Astrocyte of the cerebellum (primary cell): ENCODE measurements at regions not wholly inside any gene's neighbourhood (a gene's known extent, or its start where the extent isn't known, plus 50 kb on each side); places are given as distances from the start of the nearest gene placed in this dataset.
A peak's percentile ranks its signal among the peaks of the same experiment; 100 is the strongest.

Experiments
- DNase-seq: peaks from one replicate; pipeline ENCODE4 v3.0.0-alpha.2; 2011; ENCODE audit warnings: low read depth
- H3K4me3 ChIP-seq: 2 replicates; pipeline ENCODE4 v1.5.1; 2011; ENCODE audit warnings: mild to moderate bottlenecking, low read depth, low read length, moderate library complexity
- in situ Hi-C: cut with HindIII; loops from 2 replicates; pipeline ENCODE4 v1.10.0; 2017; ENCODE audit warnings: low sequenced_read_pairs
- TF ChIP-seq, protein P1 (sequence below): IDR thresholded peaks from 2 replicates; pipeline ENCODE4 v1.5.1; 2012; ENCODE audit warnings: low read length, low read depth, moderate library complexity, mild to moderate bottlenecking; ENCODE audit errors: missing control alignments

DNA sequence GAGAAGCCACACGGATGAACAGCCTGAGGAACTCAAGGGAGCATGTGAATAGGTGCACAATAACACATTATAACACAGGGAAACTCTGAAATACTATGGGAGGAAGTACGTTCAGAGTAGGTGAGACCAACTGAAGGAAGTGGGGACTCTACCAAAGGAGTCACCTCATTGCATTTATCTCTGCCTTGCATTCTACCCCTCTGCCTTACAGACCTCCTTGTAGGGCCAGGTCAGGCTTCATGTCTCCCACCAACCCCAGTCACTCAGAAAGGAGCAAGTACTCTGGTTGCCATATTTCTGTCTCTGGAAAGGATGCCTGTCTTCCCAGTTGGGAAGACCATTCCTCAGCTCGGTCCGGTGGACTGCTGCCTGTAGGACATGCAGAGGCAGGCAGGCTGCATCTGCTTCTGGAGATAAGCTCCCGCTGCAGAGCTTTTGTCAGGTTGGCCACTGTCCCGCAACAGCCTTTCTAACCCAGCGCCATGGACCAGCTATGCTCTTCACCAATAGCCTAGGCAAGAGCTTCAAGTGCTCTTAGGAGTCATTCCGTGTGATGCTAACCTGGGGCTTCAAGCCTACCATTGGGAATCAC is 51.6 kb upstream of the ASIP start:
- TF ChIP-seq, protein P1, sequence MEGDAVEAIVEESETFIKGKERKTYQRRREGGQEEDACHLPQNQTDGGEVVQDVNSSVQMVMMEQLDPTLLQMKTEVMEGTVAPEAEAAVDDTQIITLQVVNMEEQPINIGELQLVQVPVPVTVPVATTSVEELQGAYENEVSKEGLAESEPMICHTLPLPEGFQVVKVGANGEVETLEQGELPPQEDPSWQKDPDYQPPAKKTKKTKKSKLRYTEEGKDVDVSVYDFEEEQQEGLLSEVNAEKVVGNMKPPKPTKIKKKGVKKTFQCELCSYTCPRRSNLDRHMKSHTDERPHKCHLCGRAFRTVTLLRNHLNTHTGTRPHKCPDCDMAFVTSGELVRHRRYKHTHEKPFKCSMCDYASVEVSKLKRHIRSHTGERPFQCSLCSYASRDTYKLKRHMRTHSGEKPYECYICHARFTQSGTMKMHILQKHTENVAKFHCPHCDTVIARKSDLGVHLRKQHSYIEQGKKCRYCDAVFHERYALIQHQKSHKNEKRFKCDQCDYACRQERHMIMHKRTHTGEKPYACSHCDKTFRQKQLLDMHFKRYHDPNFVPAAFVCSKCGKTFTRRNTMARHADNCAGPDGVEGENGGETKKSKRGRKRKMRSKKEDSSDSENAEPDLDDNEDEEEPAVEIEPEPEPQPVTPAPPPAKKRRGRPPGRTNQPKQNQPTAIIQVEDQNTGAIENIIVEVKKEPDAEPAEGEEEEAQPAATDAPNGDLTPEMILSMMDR, result no peak
- in situ Hi-C loops, result no loop called here
- DNase-seq, result no peak

DNA sequence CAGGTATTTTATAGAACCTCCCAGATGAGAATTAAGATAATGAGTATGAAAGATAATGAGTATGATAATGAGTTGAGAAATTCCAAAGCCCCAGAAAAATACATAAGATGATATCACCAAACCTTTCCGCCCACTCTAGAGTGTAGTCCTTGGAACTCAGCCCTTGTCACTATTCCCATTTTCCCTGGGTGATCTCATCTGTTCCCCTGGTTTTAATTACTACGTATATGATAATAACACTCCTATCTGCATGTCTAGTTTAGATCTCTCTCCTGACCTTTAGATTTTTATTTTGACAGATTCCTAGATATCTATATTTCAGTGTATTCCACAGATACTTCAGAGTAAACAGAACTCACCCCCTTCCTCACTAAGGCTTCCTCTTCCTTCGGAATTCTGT is 51.0 kb upstream of the ASIP start:
- in situ Hi-C loops, result no loop called here

More for the DNA sequence above, 51.6 kb upstream of the ASIP start:
- H3K4me3 ChIP-seq, result no peak overlapping the region

GRCh38 chr20:34190679-34191090 is 50.5 kb upstream of the ASIP start:
- TF ChIP-seq, protein P1, result peak; percentile 88
- in situ Hi-C loops, result no loop called here
- no peak overlapping the region for H3K4me3 ChIP-seq
- DNase-seq, result peak; percentile 82

More for the DNA sequence above, 51.0 kb upstream of the ASIP start:
- TF ChIP-seq, protein P1, result no peak
- H3K4me3 ChIP-seq, result no peak overlapping the region
- no peak for DNase-seq
